Muscle of back (tissue), 3 donors: ENCODE measurements at regions not wholly inside any gene's neighbourhood (a gene's known extent, or its start where the extent isn't known, plus 50 kb on each side); places are given as distances from the start of the nearest gene placed in this dataset.
"Not testable (repeated sequence)": the region's sequence is repeated elsewhere in the genome, so short reads cannot be mapped to it uniquely, and the experiment has no call there.

Experiments
- DNase-seq, 3 donors: peaks; one replicate each; pipeline versions ENCODE4 v3.0.0 to v3.0.0-alpha.2; 2013

GRCh38 chr21:35982717-35983116, 77.6 kb downstream of the SETD4 start:
- DNase-seq: no peak

- DNase-seq: no peak
Observed at GRCh38 chr21:35981514-35982070, 78.7 kb downstream of the SETD4 start.

GRCh38 chr21:35980821-35981220, 79.5 kb downstream of the SETD4 start:
- DNase-seq: no peak

DNA sequence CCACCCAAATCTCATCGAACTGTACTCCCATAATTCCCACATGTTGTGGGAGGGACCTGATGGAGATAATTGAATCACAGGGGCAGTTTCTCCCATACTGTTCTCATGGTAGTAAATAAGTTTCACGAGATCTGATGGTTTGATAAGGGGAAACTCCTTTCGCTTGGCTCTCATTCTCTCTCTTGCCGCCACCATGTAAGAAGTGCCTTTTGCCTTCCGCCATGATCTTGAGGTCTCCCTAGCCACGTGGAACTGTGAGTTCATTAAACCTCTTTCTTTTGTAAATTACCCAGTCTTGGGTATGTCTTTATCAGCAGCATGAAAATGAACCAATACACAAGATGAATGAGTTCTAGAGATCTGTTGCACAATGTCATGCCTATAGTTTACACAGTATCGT, 82.5 kb downstream of the SETD4 start:
- DNase-seq: not testable (repeated sequence)

GRCh38 chr21:35976929-35977328, 83.4 kb downstream of the SETD4 start:
- DNase-seq: no peak

DNA sequence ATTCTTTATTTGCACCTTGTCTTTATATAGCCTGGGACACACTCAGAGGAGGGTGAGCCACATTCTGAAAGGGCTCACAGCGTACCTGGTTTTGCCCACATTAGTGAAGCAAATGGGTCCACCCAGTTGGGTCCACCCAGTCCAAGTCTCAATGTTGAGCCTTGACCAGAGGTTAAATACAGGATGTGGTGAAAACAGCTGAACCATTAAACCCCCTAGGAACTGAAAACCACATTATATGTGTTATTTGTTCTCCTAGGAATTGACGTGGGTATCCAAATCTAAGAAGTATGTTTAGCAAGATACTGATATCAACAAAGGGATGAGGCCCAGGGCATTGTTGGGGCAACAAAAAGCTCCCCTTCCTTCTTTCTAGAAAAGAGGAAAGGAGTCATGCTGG, 83.8 kb downstream of the SETD4 start:
- DNase-seq: no peak

- DNase-seq: no peak
Observed at GRCh38 chr21:35974775-35975174, 85.6 kb downstream of the SETD4 start.

DNA sequence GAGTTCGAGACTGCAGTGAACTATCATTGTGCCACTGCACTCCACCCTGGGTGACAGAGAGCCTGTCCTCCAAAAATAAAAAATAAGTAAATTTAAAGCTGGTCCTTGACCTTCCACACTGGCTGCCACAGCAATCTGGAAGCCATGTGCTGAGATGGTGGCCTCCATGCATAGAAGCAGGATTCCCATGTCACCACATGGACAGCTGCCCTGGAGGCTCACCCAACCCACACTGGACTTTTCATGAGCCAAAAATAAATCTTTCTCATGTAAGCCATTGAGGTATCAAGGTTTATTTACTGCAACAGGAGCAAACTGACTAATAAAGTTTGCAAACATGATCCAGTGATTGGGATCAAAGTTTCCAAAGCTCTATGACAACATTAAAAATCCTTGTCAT, 88.5 kb downstream of the SETD4 start:
- DNase-seq: no peak

- DNase-seq: no peak
Observed at GRCh38 chr21:35969281-35969680, 91.0 kb downstream of the SETD4 start.

- no peak for DNase-seq
Observed at GRCh38 chr21:35968564-35968963, 91.8 kb downstream of the SETD4 start.

DNA sequence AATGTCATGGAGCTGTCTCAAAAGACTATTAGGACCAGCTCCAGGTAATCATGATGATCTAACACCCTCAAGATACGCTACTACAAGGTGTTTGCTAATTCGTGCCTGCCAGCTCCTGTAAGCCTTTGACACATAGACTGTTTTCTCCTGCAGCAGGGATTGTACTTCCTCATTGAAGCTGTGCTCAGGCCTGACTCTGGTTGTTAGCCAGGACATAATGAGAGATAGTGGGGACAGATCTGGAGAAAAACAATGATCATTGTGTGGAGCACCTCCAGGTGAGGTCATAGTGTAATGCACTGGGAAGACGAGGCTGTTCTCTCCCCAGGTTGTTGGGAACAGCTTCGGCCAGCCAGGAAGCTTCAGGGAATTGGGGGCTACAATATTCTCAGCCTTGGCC, 94.6 kb downstream of the SETD4 start:
- no peak for DNase-seq

GRCh38 chr21:35963920-35964451, 96.3 kb downstream of the SETD4 start:
- DNase-seq: no peak

GRCh38 chr21:35962917-35963316, 97.4 kb downstream of the SETD4 start:
- no peak for DNase-seq

GRCh38 chr21:35954066-35954465, 106.3 kb downstream of the SETD4 start:
- no peak for DNase-seq

DNA sequence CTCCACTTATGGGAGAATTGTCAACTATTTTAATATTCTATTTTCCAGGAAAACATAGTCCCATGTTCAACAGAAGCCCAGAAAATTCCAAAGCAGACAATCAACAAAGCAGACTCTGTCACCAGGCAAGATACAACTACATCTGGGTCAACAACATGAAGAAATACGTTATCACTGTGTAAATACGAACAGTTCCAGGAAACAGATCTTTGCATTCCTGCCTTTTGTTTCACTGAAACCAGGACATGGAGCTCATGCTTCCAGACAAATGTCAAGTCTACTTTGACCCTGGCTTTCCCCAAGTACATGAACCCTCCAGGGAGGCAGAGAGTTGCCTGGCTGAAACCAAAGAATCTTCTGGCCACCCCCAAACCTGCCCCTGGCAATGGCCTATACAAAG, 106.7 kb downstream of the SETD4 start:
- no peak for DNase-seq

GRCh38 chr21:35952651-35953340, 107.5 kb downstream of the SETD4 start:
- DNase-seq: no peak

- no peak for DNase-seq
Observed at GRCh38 chr21:35948982-35949381, 111.3 kb downstream of the SETD4 start.

DNA sequence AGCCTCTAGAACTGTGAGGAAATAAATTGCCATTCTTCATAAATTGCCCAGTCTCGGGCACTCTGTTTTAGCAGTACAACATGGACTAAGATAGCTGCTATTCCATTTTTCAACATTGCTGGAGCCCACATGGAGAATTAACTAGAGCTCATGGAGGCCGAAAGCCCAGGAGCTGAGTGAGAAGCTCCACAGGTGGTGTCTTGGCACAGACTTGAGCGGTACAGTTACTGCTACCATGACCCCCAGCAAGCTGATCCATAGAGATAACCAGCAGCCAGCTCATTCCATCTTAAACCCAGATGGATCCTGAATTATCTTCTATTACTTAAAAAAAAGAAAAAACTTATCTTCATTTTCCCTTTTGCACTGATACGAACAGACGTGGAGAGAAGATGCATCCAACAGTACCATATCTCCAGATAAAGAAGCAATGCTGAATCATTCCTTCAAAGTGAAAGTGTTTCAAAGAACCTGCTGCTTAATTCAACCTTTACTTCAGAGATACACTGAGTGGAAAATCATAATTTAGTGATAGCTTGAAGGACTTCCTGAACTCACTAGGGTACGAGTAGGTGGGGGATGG, 115.1 kb downstream of the SETD4 start:
- DNase-seq: no peak

- no peak for DNase-seq
Observed at GRCh38 chr21:35943752-35944151, 116.6 kb downstream of the SETD4 start.

DNA sequence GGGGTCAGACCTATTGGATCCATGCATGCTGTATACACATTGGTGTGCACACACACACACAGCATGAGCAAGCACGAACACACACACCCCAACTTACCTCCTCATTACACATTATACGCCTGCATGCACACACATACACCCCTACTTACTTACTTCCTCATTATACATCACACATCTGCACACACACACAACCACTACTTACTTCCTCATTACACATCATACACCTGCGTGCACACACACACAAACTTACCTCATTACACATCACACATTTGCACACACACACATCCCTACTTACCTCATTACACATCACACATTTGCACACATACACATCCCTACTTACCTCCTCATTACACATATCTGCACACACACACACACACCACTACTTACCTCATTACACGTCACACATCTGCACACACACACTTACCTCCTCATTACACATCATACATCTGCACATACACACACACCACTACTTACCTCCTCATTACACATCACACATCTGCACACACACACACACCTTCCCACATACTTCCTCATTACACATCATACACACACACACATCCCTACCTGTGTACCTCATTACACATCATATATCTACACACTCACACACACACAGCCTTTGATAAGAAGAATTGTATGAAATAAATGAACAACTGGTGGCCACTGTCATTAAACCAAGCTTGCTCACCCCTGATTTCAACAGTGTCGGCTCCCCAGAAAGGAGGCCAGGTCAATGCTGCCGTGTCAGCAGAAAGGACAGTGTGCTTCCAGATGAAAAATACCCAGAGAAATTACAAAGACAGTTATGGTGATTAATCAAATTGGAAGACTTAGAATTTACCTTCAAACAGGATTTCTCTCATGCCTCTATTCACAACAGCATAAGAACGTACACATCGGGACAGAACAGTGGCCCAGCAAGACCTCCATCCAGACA, 117.8 kb downstream of the SETD4 start:
- DNase-seq: no peak

GRCh38 chr21:35940074-35940927, 120.0 kb downstream of the SETD4 start:
- peak; percentile 67 to 80 (median 68) for DNase-seq
